A673 (cell line): ENCODE measurements at regions not wholly inside any gene's neighbourhood (a gene's known extent, or its start where the extent isn't known, plus 50 kb on each side); places are given as distances from the start of the nearest gene placed in this dataset.

Experiments used
- EZH2 ChIP-seq: fragments of 200-600 bp; sonication (generic); IDR thresholded peaks from 2 replicates; pipeline ENCODE4 v1.6.1; 2017; ENCODE audit warnings: borderline replicate concordance, low read depth, mild to moderate bottlenecking, mixed read lengths, antibody characterized with exemption, low read length; ENCODE audit not compliant: poor library complexity, severe bottlenecking
- TF ChIP-seq, protein P1 (sequence below): fragments of 300-800, 200-600 bp; sonication (generic); conservative IDR thresholded peaks from 2 replicates; pipeline ENCODE4 v1.5.1; 2017; ENCODE audit warnings: low read depth, mild to moderate bottlenecking, antibody characterized with exemption, low read length, moderate library complexity, mixed read lengths

DNA sequence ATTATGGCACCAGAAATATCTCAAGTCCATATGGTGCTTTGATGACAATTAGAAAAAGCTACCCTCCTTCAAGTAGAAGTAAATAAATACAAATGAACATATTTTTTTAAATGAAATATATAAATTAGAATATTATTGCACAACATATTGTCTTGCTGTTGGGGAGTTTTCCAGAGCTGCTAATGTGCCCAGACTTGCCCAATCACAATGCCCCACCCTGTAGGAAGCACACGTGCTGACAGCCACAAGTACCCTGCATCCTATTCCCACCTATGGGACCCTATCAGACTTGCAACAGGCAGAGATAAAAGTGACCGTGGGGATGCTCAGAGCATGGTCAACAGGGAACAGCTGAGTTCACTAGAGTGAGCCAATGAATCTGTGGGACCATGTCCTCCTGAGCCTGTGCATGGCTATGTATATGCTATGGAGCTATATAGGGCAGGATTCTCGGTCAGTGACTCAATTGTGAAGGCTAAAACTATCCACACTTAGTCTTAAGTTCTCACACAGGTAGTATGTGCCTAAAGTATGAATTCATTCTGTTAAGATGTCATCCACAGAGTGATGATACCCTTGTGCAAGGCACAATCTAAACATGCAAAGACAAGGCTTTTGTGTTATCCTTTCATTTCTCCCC lies 336.0 kb downstream of the HGF start:
- no peak for TF ChIP-seq EZH2
- TF ChIP-seq, protein P1, sequence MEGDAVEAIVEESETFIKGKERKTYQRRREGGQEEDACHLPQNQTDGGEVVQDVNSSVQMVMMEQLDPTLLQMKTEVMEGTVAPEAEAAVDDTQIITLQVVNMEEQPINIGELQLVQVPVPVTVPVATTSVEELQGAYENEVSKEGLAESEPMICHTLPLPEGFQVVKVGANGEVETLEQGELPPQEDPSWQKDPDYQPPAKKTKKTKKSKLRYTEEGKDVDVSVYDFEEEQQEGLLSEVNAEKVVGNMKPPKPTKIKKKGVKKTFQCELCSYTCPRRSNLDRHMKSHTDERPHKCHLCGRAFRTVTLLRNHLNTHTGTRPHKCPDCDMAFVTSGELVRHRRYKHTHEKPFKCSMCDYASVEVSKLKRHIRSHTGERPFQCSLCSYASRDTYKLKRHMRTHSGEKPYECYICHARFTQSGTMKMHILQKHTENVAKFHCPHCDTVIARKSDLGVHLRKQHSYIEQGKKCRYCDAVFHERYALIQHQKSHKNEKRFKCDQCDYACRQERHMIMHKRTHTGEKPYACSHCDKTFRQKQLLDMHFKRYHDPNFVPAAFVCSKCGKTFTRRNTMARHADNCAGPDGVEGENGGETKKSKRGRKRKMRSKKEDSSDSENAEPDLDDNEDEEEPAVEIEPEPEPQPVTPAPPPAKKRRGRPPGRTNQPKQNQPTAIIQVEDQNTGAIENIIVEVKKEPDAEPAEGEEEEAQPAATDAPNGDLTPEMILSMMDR = no peak
